Panc1 (cell line): ENCODE measurements at regions not wholly inside any gene's neighbourhood (a gene's known extent, or its start where the extent isn't known, plus 50 kb on each side); places are given as distances from the start of the nearest gene placed in this dataset.
"Not testable (repeated sequence)": the region's sequence is repeated elsewhere in the genome, so short reads cannot be mapped to it uniquely, and the experiment has no call there.

ENCODE experiments used
- ATAC-seq: fragments of 200-7000 bp; cut with Tn5 transposase; 2 replicates; pipeline ENCODE4 v1.9.1; 2020; ENCODE audit warnings: mild to moderate bottlenecking, moderate library complexity
- BruUV-seq: library from RNA; stranded (reverse); fragments of 400-500 nt; replicated peaks from 2 replicates; lab custom pipeline; 2021; lab: Mats Ljungman, UMichigan
- CTCF ChIA-PET: fragments of 300-600 bp; sonication (Branson Sonifier 250); formaldehyde crosslinking; loops from one replicate; lab custom pipeline; 2022; ENCODE audit warnings: antibody characterized with exemption; lab: Charles Lee
- POLR2A ChIA-PET: fragments of 300-600 bp; sonication (Branson Sonifier 250); formaldehyde crosslinking; loops from one replicate; lab custom pipeline; 2022; ENCODE audit warnings: antibody characterized with exemption; lab: Charles Lee
- DNase-seq: peaks from one replicate; pipeline ENCODE4 v3.0.0-alpha.2; 2010; ENCODE audit warnings: low read depth, low spot score
- H3K27ac ChIP-seq: 2 replicates; pipeline ENCODE4 v1.5.1; 2011; ENCODE audit warnings: mild to moderate bottlenecking, low read length, inconsistent platforms
- H3K27me3 ChIP-seq: fragments of 200-500 bp; sonication (Bioruptor generic); 2 replicates; pipeline ENCODE4 v1.6.0; 2014; ENCODE audit warnings: low read length, inconsistent platforms; ENCODE audit not compliant: control insufficient read depth, insufficient read depth
- H3K36me3 ChIP-seq: fragments of 200-500 bp; sonication (Bioruptor generic); 2 replicates; pipeline ENCODE4 v1.5.1; 2014; ENCODE audit warnings: inconsistent platforms, mild to moderate bottlenecking, low read length, moderate library complexity; ENCODE audit not compliant: control insufficient read depth, insufficient read depth
- H3K4me1 ChIP-seq: 2 replicates; pipeline ENCODE4 v1.5.1; 2011; ENCODE audit warnings: inconsistent platforms, mild to moderate bottlenecking, low read length, moderate library complexity; ENCODE audit not compliant: control insufficient read depth, insufficient read depth
- H3K4me3 ChIP-seq, 2 experiments: 2 replicates each; pipeline ENCODE4 v1.5.1; 2011 to 2012; ENCODE audit warnings: low read depth in 2 of 2, low read length in 2 of 2, mild to moderate bottlenecking in 2 of 2, inconsistent platforms in 1 of 2, moderate library complexity in 1 of 2
- H3K9me3 ChIP-seq: fragments of 200-500 bp; sonication (Bioruptor generic); 2 replicates; pipeline ENCODE4 v1.5.1; 2014; ENCODE audit warnings: low read depth, mild to moderate bottlenecking, inconsistent platforms, low read length, moderate library complexity; ENCODE audit not compliant: control insufficient read depth, insufficient read depth
- CTCF ChIP-seq: fragments of 450-650 bp; IDR thresholded peaks from 2 replicates; pipeline ENCODE4 v1.5.1; 2017; ENCODE audit warnings: mild to moderate bottlenecking
- POLR2AphosphoS5 ChIP-seq: IDR thresholded peaks from 2 replicates; pipeline ENCODE4 v1.6.1; 2012; ENCODE audit warnings: mild to moderate bottlenecking, low read depth, low read length, moderate library complexity
- REST ChIP-seq, 2 experiments: IDR thresholded peaks; 2 replicates each; pipeline ENCODE4 v1.6.1; 2011 to 2012; ENCODE audit warnings: low read depth in 2 of 2, control low read depth in 1 of 2, low read length in 1 of 2, mild to moderate bottlenecking in 1 of 2, moderate library complexity in 1 of 2; ENCODE audit not compliant: insufficient read depth in 1 of 2
- SIN3A ChIP-seq: IDR thresholded peaks from 2 replicates; pipeline ENCODE4 v1.6.1; 2012; ENCODE audit warnings: low read depth, mild to moderate bottlenecking, low read length, moderate library complexity, borderline replicate concordance; ENCODE audit not compliant: insufficient read depth
- TCF7L2 ChIP-seq: IDR thresholded peaks from 2 replicates; pipeline ENCODE4 v1.6.1; 2011; ENCODE audit warnings: mild to moderate bottlenecking, low read depth, low read length, inconsistent platforms
- in situ Hi-C: cut with HindIII; loops from 2 replicates; pipeline ENCODE4 v1.10.0; 2016; ENCODE audit warnings: low sequenced_read_pairs, low pct_unique_long_range_greater_than_20kb
- intact Hi-C: fragments of 100-400 bp; cut with micrococcal nuclease; formaldehyde crosslinking; loops from one replicate; pipeline ENCODE4 v1.10.0; 2022; ENCODE audit not compliant: unreplicated experiment

- no peak for DNase-seq
- H3K36me3 ChIP-seq: no peaks in the 10 kb centered on the region
- no peaks in the 10 kb centered on the region for H3K9me3 ChIP-seq
- no peak for ATAC-seq
- intact Hi-C loops: no loop called here
- no peak overlapping the region for H3K27ac ChIP-seq
- ChIA-PET POLR2A (no interaction called here), CTCF (no interaction called here)
- BruUV-seq: no TSS peak
- in situ Hi-C loops: no loop called here
- H3K27me3 ChIP-seq: no peaks in the 10 kb centered on the region
- no peaks in the 10 kb centered on the region for H3K4me1 ChIP-seq
- H3K4me3 ChIP-seq: no peak overlapping the region
- TF ChIP-seq POLR2AphosphoS5 (no peak), SIN3A (no peak), REST (IDR thresholded peaks at IDR 0.05; ENCODE audit: insufficient read depth in 1 of 2, low read depth in 2 of 2, low read length in 1 of 2) (no peak), TCF7L2 (no peak), CTCF (no peak)
These were observed 506.5 kb upstream of the TBL1XR1 start for GRCh38 chr3:177703788-177704187.

- H3K4me3 ChIP-seq: no peak overlapping the region
- in situ Hi-C loops: no loop called here
- no peak for TF ChIP-seq SIN3A
- TF ChIP-seq TCF7L2: no peak
- TF ChIP-seq POLR2AphosphoS5: no peak
- TF ChIP-seq REST (IDR thresholded peaks at IDR 0.05; ENCODE audit: insufficient read depth in 1 of 2, low read depth in 2 of 2, low read length in 1 of 2): no peak
- TF ChIP-seq CTCF: no peak
- no TSS peak for BruUV-seq
- H3K27ac ChIP-seq: no peak overlapping the region; the same call in 1 of the 2 replicates
- H3K27me3 ChIP-seq: no peaks in the 10 kb centered on the region
- ChIA-PET CTCF (no interaction called here), POLR2A (no interaction called here)
- DNase-seq (no peak), ATAC-seq (no peak)
- H3K4me1 ChIP-seq: no peaks in the 10 kb centered on the region; the same call in 1 of the 2 replicates
- H3K9me3 ChIP-seq: no peaks in the 10 kb centered on the region
- intact Hi-C loops: no loop called here
- no peaks in the 10 kb centered on the region for H3K36me3 ChIP-seq
These were observed 508.9 kb upstream of the TBL1XR1 start for GRCh38 chr3:177705976-177706823.

- BruUV-seq, H3K9me3 ChIP-seq, DNase-seq, intact Hi-C loops, H3K4me3 ChIP-seq, POLR2A ChIA-PET, H3K27me3 ChIP-seq, H3K27ac ChIP-seq, H3K4me1 ChIP-seq, ATAC-seq, CTCF ChIA-PET, H3K36me3 ChIP-seq, in situ Hi-C loops: not testable (repeated sequence)
These were observed 512.2 kb upstream of the TBL1XR1 start for GRCh38 chr3:177709470-177709869.
